ENCODE measurements at regions not wholly inside any gene's neighbourhood (a gene's known extent, or its start where the extent isn't known, plus 50 kb on each side); places are given as distances from the start of the nearest gene placed in this dataset.

GRCh38 chr7:106606120-106606519 is 54.8 kb downstream of the CCDC71L start:
- no peak for FAIRE-seq

GRCh38 chr7:106604971-106605370 is 56.0 kb downstream of the CCDC71L start:
- no peak for FAIRE-seq

DNA sequence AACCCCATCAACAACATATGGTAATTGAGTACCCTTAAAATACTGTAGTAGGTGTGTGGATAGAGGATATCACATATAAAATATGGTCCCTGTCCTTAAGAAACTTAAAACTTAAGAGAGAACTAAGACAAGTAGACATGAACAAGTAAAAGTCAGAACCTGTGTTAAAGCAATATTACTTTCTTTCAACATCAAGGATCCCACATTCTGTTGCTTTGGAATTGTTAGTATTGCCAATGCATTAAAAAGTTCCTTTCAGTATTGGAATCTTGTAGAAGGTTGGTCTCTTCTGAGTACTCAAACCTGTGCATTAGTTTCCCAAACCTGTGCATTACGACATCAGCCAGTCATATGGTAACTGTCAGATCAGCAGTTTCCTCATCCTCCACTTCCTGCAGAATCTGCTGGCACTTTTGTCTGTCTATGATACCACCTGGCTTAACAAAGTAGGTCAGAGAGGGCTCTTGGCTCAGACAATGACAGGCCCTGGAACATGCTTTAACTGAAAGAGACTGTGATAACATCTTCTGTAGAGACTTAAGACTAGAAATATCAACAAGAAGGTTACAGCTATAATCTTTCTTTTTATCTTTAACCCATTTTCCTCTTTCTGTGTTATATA is 56.5 kb downstream of the CCDC71L start:
- no peak for FAIRE-seq

- no peak for FAIRE-seq
Observed at GRCh38 chr7:106603346-106603745, 57.6 kb downstream of the CCDC71L start.

DNA sequence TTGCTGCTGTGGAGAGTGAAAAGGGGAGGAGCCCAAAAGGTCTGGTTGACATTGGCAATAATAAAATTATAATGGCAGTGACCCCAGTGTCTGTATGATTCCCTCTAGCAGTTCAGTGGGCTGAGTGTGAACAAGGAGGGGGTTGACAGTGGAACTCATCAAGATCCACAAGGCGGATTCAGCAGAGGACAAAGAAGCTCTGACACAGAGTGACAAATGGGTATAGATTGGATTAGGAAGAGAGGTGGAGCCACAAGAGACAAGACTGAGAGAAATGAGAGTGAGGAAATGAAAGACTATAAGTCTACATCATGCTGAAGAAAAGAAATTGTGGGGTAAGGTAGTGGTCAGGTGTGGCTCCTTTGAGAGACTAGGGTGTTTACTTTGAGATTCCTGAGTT is 58.9 kb downstream of the CCDC71L start:
- FAIRE-seq: no peak

DNA sequence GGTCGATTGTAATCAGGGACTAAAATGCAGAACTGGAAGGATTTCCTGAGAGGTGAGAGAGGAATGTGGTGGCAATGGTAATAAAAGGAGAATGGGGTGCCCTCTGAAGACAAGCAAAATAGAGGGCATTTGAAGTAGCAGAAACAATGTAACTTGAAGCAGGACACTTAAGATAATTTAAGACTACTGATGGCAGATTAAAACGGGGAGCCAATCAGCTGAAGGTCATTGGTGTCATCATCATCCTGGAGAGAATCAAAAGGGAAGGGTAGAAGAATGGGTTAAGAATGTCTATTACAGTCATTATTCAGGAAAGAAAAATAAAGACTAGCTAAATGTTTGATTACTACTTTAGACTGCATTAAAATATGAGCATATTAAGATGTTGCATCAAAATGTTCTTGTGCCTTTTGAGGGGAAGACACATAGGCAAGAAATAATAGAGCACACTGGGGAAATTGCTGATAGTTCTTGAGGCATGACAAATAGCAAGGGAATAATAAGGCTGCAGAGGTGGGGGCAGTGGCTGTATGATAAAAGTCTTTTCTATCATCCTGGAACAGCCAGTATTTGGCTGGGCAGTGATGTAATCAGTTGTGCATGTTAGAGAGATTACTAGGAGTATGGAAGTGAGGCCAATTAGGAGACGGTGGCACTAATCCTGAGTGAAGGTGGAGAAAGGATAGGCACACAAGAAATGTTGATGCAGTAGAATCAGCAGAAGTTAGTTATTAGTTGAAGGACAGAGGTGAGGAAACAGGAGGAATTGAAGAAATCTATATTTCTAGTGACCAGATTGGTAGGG is 60.2 kb downstream of the CCDC71L start:
- no peak for FAIRE-seq

DNA sequence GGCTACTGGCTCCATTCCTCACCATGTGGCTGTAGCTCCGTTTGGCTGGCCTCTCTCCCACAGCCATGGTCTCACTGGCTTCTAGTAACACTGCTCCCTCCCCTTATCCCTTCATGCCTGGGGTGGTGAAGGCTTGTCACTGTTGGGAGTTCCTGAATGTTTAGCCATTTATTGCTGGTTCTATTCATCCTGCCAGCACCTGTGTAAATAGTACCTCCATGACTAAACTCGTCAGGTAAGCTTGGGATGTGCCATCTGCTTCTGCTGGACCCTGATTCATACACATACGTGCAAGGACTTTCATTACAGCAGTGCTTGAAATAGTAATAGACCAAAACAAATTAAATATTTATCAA is 61.6 kb downstream of the CCDC71L start:
- FAIRE-seq: no peak

- no peak for FAIRE-seq
Observed at GRCh38 chr7:106598663-106599342, 62.2 kb downstream of the CCDC71L start.

- no peak for FAIRE-seq
Observed at GRCh38 chr7:106597751-106598546, 63.0 kb downstream of the CCDC71L start.

- FAIRE-seq: no peak
Observed at GRCh38 chr7:106597014-106597413, 63.9 kb downstream of the CCDC71L start.

DNA sequence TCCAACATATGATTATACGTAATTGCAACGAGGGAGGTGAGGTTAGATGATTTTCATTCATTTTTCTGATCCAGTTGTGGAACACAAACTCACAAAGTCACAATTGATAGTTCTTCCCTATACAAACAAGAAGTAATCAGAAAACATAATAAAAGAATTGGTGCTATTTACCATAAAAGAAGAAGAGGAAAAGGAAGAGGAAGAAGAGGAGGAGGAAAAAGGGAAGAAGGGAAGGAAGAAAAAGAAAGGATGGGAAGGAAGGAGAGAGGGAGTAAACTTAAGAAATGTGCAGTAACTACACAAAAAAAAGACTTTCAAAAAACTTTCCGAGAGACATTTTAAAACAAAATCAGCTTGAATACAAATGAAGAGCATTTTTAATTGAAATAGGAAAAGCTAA is 65.0 kb downstream of the CCDC71L start:
- no peak for FAIRE-seq

DNA sequence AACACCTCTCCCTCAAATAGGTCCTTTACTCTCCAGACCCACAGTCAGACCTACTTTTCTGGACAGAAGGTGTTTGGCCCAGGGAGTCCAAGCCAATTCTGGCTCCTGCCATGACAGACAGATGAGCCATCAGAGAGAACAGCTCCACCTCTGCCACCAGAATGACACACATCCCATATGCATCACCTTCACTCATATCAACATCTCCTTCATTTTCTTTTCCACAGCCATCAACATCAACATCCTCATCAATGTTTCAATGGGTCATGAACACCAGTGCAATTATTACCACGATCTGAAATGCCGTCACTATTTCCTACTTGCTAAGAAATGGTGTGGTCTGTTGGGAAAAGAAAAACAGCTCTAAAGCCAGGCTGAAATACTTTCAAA is 67.9 kb downstream of the CCDC71L start:
- FAIRE-seq: no peak

DNA sequence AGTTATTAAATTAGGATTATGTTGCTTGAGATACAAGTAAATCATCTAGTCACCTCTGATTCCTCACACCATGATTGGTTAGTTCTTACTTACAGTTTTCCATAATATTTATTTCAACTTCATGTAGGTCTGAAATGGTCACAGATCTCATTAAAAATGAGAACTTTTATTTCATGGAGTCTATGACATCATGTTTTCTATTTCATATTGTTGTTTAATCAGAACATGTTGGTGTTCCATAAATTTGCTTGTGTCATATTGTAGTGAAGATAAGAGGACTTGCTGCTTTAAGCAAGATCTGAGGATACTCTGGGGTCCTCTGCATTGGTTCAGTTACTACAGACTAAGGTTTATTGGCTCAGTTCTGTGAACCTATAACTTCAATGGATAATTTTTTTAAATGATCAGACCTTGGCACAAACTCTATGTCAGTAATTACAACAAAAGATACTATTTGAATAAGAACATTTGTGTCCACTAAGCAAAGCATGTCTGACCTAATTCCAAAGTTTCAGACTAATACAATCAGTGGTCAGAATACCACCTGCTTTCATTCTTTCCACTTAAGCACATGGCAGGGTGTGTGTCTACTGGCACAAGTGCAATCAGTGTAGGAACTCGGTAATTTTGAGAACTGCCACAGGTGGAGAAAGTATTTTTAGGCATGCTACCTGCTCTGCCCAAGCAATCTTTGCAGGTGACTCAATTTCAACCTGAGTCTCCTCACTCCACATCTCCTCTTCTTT is 68.5 kb downstream of the CCDC71L start:
- no peak for FAIRE-seq

DNA sequence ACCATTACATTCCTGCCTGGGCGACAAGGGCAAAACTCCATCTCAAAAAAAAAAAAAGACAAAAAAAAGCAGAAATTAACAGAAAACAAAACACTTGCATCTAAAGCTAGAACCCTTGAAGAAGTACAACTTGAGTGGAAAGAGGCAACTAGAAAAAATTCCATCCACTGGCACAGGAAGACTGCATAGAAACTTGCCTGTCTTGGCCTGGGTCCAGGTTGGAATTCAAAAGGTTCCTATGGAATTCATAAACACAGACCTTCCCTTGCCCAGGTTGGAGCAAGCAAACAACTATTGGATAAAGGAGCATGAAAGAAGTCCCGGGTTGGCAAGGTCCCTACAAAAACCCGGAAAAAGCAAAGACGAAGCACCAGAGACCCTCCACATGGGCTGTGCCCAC is 69.8 kb downstream of the CCDC71L start:
- no peak for FAIRE-seq

DNA sequence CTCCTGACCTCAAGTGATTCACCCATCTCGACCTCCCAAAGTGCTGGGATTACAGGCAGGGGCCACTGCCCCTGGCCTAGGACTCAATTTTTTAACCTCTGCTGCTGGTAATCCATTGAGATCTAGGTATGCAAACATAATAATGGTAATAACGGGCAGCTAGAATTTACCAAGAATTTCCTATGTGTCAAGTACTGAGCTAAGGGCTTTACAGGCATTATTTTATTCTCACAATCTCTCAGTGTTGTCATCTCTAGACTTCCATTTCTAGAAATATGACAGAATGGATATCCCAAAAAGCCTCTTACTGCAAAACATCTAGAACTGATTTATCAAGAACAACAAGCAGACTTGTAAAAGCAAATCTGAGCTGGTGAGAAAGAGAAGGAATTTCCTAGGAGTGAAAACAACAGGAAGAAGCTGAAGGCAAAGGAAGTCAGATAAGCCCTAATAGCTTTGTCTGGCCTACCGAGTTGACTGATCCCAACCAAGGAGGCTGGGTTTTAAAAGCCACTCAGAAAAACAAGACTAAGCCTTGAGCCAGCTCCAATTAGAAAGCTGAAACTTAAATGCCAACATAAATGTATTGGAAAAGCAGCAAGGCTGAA is 70.6 kb downstream of the CCDC71L start:
- no peak for FAIRE-seq

- FAIRE-seq: no peak
Observed at GRCh38 chr7:106589198-106589879, 71.6 kb downstream of the CCDC71L start.

GRCh38 chr7:106588422-106589197 is 72.3 kb downstream of the CCDC71L start:
- FAIRE-seq: no peak

- FAIRE-seq: no peak
Observed at GRCh38 chr7:106584914-106585759, 75.8 kb downstream of the CCDC71L start.

All from islet of Langerhans (tissue), 1 donor.